GM12892 (cell line): ENCODE measurements at regions not wholly inside any gene's neighbourhood (a gene's known extent, or its start where the extent isn't known, plus 50 kb on each side); places are given as distances from the start of the nearest gene placed in this dataset.

Experiments used
- POLR2A ChIP-seq: IDR thresholded peaks from 2 replicates; pipeline ENCODE4 v1.6.1; 2011; ENCODE audit warnings: low read depth, low read length, control low read depth
- POLR2AphosphoS5 ChIP-seq: IDR thresholded peaks from 2 replicates; pipeline ENCODE4 v1.6.1; 2011; ENCODE audit warnings: low read depth, low read length, control low read depth
- TAF1 ChIP-seq: IDR thresholded peaks from 2 replicates; pipeline ENCODE4 v1.6.1; 2011; ENCODE audit warnings: low read depth, mild to moderate bottlenecking, control low read depth, low read length, borderline replicate concordance

- TF ChIP-seq POLR2AphosphoS5 (no peak), POLR2A (no peak), TAF1 (no peak)
These were observed 201.3 kb upstream of the SEMA3C start for GRCh38 chr7:81120111-81120510.
